NCI-H146 treated with DMSO at 0.1 percent for 48 hours (cell line): ENCODE measurements at regions not wholly inside any gene's neighbourhood (a gene's known extent, or its start where the extent isn't known, plus 50 kb on each side); places are given as distances from the start of the nearest gene placed in this dataset.
A peak's percentile ranks its signal among the peaks of the same experiment; 100 is the strongest.

ENCODE experiments used
- DNase-seq: peaks from one replicate; lab custom pipeline; 2025; ENCODE audit not compliant: unreplicated experiment; lab: John Stamatoyannopoulos, UW

- DNase-seq = no peak
Observed at GRCh38 chr6:43985329-43985728, 141.9 kb downstream of the MRPL14 start.

DNA sequence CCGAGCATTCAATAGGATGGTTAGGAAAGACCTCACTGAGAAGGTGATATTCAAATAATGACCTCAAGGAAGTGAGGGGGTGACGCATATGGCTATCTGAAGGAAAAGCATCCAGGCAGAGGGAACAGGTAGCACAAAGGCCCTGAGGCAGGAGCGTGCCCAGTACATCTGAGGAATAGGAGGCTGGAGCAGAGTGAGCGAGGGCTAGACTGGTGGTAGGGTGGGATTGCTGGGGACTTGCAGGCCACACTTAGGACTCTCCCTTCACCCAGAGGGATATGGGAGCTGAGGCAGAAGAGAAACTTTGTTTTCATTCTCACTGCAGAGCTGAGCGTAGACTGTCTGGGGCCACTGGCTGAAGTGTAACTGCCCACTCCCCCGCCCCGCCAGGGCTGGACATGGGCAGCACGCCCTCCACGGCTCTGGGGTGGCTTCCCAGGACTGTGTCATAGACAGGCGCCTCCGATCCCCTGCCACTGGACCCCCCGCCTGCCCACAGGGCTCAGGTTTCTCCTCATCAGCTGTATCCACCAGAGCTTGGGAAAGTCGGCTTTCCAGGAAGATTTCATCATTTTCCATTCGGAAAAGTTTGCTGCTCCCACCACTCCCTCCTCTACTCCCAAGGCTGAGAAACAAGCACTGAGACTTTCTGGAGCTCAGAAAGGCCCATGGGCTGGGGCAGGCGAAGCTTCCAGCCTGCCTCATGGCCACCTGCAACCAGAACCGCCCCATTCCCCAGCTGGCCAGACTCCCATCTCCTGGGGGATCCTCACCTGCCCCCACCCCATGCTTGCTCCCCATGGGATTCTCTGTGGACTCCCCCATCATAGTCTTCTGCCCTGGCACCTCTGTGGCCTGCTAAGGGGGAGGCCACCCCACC, 142.6 kb downstream of the MRPL14 start:
- no peak for DNase-seq

- DNase-seq = peak; percentile 97
Observed at GRCh38 chr6:43983632-43984031, 143.6 kb downstream of the MRPL14 start.

DNA sequence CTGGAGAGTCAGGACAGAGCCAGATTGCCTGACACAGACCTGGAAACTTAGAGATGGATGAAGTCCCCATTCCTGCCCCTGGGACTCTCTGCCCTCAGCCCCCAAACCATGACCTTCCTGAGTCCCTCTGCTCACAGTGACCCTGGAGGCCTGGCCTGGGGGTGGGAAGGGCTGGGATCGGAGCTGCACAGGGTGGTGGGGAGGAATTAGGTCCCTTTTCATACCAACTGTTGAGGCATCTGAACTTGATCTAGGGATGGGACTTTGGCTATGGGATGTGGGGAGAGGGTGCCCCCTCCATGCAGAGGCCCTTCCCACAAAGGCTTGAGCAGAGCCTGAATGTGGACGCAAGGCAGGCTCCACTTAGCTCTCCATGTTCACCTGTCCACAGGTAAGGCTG, 144.1 kb downstream of the MRPL14 start:
- no peak for DNase-seq

- no peak for DNase-seq
Observed at GRCh38 chr6:43982084-43982625, 145.1 kb downstream of the MRPL14 start.

DNA sequence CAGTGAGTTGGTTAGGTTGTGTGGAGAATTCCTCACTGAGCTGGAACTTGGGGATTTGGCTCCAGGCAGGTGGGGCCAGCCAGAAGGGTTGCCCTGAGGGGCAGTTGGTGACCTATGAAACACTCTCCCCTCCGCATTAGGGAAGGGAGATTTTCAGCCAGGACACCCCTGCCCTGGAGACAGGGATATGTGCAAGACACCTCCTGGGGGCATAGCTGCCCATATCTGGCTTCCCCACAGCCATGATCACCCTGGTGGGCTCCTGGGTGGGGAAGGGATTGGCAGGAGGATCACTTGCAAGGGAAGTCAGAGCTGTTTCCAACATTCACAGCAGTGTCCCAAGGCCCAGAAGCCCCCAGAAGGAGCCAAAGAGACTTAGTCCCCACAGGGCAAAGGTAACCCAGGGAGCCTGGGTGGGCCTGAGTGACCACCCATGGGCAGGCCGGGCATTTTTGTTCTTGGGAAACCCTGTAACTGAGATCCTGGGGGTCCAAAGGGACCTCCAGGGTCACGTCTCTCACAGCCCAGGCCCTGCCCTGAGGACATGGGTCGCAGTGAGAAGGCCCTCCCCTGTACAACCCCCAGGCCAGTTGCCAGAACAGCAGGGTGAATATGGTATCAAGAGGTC, 145.8 kb downstream of the MRPL14 start:
- DNase-seq = no peak

GRCh38 chr6:43980004-43980795, 147.1 kb downstream of the MRPL14 start:
- no peak for DNase-seq

- DNase-seq = no peak
Observed at GRCh38 chr6:43979525-43979924, 147.7 kb downstream of the MRPL14 start.

DNA sequence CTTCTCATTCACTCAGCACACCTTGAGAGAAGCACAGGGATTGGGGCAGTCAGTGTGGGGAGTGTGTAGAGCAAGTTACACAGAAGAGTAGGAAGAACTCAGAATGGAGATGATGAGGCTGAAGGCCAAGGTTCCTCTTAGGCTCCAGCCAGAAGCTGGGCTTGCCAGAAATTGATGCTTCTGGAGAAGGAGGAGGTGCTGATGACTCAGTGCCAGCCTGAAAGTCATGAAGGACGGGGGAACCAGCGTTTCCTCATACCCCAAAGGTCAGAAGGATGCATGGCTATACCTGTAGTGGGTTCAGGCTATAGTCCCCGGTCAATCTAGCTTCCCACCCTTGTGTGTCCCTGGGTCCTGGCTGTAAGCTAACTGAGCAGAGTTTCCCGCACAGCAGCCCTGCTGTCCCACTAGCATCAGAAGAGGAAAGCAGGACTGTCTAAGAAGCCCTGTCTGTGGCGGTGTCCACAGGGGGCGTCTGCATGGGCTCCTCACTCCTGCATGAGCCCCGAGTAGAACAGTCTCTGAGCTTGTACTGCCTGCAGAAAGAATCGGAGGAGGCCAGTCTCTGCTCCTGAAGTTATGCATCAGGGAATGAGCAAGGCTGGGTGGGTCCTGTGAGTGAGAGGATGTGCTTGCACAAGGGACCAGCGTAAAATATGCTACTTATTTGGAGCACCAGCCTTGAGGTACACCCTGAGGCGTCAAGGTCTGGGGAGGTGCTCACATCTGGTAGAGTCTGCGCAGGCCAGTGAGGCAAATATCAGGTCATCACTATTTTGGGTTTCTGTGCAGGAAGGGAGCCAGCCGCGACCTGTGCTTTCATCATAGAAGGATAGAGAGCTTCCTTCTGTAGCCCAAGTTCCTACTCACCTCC, 148.5 kb downstream of the MRPL14 start:
- DNase-seq = no peak

DNA sequence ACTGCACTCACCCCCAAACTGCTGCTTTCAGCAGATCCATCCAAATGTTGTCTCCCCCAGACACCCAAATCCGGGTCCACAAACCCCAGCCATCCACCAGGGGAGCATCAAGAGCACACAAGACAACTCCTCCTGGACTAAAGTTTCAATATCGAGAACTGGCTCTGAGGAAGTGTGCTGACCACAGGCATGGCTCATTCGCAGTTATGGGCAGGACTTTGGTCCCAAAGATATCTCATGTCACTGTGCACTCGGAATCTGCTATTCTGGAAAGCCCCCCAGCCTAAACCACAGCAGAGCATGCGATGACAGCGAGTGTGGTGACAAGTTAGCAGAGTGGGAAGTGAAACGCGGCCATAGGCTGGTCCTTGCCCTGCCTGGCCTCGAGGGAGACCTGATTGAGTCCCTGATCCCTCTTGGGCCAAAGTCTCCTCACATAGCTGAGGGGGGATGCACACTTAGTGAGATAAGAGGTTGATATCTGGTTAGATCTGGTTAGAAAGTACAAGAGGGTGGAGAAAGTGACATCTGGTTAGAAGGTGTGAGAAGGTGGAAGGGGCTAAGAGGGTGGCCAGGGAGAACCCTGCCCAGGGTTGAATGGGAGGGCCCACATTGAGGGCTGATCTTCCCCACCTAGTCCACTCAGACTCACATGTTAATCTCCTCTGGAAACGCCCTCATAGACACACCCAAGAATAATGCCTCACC, 149.7 kb downstream of the MRPL14 start:
- no peak for DNase-seq

DNA sequence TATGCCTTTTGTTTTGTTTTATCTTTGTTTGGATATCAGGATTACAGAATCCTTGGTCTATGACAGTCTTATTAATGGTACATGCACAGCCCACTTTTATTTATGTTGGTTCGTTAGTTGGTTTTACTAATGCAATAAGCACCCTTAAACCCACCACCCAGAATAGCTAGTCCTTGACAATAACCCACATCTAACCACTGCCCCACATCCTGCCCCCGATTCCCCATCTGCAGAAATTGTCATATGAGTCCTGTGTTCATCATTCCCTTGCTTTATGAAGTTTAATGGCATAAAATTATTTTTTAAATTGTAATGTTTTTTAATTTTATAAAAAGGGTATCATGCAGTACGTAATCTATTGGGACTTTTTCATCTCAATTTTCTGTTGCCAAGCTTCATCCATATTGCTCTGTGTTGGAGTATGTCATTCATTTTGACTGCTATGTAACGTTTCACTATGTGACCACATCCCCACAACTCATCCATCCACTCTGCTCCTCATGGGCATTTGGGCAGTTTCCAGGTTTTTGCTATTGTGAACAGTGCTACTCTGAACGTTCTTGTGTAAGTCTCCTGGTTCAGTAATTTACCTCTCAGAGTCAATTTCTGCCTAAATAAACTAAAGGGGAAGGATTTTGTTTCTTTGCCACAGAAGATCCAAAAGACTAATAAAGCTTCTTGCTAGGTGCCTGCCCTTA, 150.4 kb downstream of the MRPL14 start:
- no peak for DNase-seq

- no peak for DNase-seq
Observed at GRCh38 chr6:43974643-43975230, 152.5 kb downstream of the MRPL14 start.

DNA sequence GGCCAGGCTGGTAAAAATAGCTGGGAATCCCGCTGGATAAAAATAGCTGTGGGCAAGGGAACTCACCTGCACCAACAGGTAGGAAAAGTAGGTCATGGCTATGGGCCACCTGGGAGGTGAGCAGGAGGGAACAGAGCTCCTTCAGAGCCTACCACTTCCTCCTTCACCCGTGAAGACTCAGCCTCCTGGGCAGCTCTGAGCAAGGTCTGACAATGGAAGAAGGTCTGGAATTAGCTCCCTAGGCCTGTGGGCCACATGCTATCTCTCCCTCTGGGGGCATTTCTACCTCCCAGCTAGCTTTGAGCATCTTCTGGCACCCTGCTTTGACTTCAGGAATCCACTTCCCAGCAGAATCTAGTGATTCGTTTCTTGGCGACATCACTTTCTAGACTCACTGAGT, 153.9 kb downstream of the MRPL14 start:
- DNase-seq = no peak

DNA sequence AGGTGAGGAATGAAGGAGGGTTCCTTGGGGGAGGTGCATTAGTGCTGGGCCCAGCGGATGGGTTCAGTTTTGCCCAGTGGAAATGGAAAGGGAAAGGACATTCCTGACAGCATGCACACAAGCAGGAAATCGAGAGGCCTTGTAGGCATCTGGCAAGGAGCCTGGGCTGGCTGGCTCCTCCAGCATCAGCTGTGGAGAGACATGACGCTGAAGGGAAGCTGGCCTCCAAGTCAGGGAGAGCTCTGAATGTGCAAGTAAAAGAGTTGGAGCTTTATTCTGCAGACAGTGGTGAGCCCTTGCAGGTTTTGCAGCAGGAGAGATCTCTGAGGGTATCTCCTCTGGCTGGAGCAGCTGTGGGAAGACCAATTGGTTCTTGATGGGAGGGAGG, 154.3 kb downstream of the MRPL14 start:
- no peak for DNase-seq

- no peak for DNase-seq
Observed at GRCh38 chr6:43972179-43972912, 154.9 kb downstream of the MRPL14 start.

GRCh38 chr6:43971776-43972126, 155.5 kb downstream of the MRPL14 start:
- no peak for DNase-seq

DNA sequence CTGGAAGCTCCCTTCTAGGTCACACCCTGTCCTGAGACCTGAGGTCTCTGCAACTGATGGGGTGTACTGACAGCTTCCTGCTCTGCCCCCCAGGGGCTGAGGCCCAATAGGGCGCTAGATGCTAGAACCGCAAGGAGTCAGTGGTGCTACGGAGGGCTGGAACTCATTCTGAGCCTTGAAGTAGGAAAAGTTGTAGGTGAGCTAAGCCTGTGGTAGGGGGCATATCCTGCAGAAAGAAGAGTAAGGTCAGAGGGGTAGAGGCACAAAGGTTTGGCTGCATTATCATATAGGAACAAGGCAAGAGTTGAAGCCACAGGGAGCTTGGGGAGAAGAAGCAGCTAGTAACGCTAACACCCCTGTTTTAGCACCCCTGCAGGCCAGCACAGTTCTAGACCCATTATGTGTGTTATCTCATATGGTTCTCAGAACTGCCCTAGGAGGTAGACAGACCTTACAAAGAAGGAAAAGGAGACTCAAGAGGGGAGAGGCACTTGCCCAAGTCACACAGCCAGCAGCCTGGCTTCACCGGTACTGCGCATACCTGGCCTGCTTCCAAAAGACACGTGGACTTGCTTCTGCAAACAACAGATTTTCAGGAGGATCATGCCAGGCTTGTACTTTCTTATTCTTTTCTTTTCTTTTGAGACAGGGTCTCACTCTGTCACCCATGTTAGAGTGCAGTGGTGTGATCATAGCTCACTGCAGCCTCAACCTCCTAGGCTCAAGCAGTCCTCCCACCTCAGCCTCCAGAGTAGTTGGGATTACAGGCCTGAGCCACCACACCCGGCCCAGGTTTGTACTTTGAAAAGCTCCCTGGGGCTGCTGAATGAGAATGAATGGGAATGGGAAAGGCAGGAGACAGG, 156.1 kb downstream of the MRPL14 start:
- no peak for DNase-seq
